ENCODE measurements at regions not wholly inside any gene's neighbourhood (a gene's known extent, or its start where the extent isn't known, plus 50 kb on each side); places are given as distances from the start of the nearest gene placed in this dataset.
"Not testable (repeated sequence)": the region's sequence is repeated elsewhere in the genome, so short reads cannot be mapped to it uniquely, and the experiment has no call there.

- no peak for DNase-seq
Observed at GRCh38 chr5:111945535-111945934, 188.5 kb upstream of the NREP start.

GRCh38 chr5:111942661-111943401 lies 185.8 kb upstream of the NREP start:
- DNase-seq, result no peak

GRCh38 chr5:111942201-111942600 lies 185.2 kb upstream of the NREP start:
- no peak for DNase-seq

- no peak for DNase-seq
Observed at GRCh38 chr5:111937094-111937493, 180.1 kb upstream of the NREP start.

GRCh38 chr5:111935835-111936234 lies 178.8 kb upstream of the NREP start:
- DNase-seq, result no peak

GRCh38 chr5:111935009-111935408 lies 178.0 kb upstream of the NREP start:
- no peak for DNase-seq

GRCh38 chr5:111934511-111934910 lies 177.5 kb upstream of the NREP start:
- DNase-seq, result no peak

- DNase-seq, result no peak
Observed at GRCh38 chr5:111933086-111933485, 176.1 kb upstream of the NREP start.

- DNase-seq, result no peak
Observed at GRCh38 chr5:111932628-111933027, 175.6 kb upstream of the NREP start.

GRCh38 chr5:111932199-111932598 lies 175.2 kb upstream of the NREP start:
- no peak for DNase-seq

GRCh38 chr5:111931655-111932054 lies 174.7 kb upstream of the NREP start:
- no peak for DNase-seq

GRCh38 chr5:111930905-111931461 lies 174.0 kb upstream of the NREP start:
- DNase-seq, result no peak

- DNase-seq, result no peak
Observed at GRCh38 chr5:111930449-111930848, 173.5 kb upstream of the NREP start.

- DNase-seq, result no peak
Observed at GRCh38 chr5:111929867-111930266, 172.9 kb upstream of the NREP start.

GRCh38 chr5:111929261-111929660 lies 172.3 kb upstream of the NREP start:
- DNase-seq, result no peak

GRCh38 chr5:111928511-111928910 lies 171.5 kb upstream of the NREP start:
- DNase-seq, result no peak

- DNase-seq, result no peak
Observed at GRCh38 chr5:111927191-111927590, 170.2 kb upstream of the NREP start.

- DNase-seq, result no peak
Observed at GRCh38 chr5:111926026-111926425, 169.0 kb upstream of the NREP start.

- DNase-seq, result no peak
Observed at GRCh38 chr5:111922344-111922743, 165.3 kb upstream of the NREP start.

- DNase-seq, result not testable (repeated sequence)
Observed at GRCh38 chr5:111921691-111922090, 164.7 kb upstream of the NREP start.

- DNase-seq, result no peak
Observed at GRCh38 chr5:111914966-111915636, 158.1 kb upstream of the NREP start.

- no peak for DNase-seq
Observed at GRCh38 chr5:111902436-111902835, 145.4 kb upstream of the NREP start.

GRCh38 chr5:111901296-111901695 lies 144.3 kb upstream of the NREP start:
- DNase-seq, result no peak

Data from amygdala (tissue), 56 donors.